Spinal cord (tissue), 9 donors: ENCODE measurements at regions not wholly inside any gene's neighbourhood (a gene's known extent, or its start where the extent isn't known, plus 50 kb on each side); places are given as distances from the start of the nearest gene placed in this dataset.

ENCODE experiments used
- DNase-seq, 6 donors: peaks; one replicate each; pipeline versions ENCODE4 v3.0.0 to v3.0.0-alpha.2; 2013 to 2015; ENCODE audit warnings: low spot score in 6 of 6, low read depth in 4 of 6
- H3K27ac ChIP-seq: one replicate; pipeline ENCODE4 v1.5.1; 2013; ENCODE audit warnings: low read depth, low read length, control low read depth
- H3K27me3 ChIP-seq: one replicate; pipeline ENCODE4 v1.6.1; 2013; ENCODE audit warnings: low read length; ENCODE audit not compliant: control insufficient read depth, insufficient read depth
- H3K36me3 ChIP-seq: one replicate; pipeline ENCODE4 v1.6.1; 2013; ENCODE audit warnings: low read length; ENCODE audit not compliant: control insufficient read depth, insufficient read depth
- H3K4me1 ChIP-seq: one replicate; pipeline ENCODE4 v1.6.1; 2013; ENCODE audit warnings: low read length; ENCODE audit not compliant: control insufficient read depth, insufficient read depth
- H3K4me3 ChIP-seq: one replicate; pipeline ENCODE4 v1.5.1; 2013; ENCODE audit warnings: low read depth, low read length, control low read depth
- H3K9me3 ChIP-seq: one replicate; pipeline ENCODE4 v1.6.1; 2013; ENCODE audit warnings: low read length; ENCODE audit not compliant: control insufficient read depth, insufficient read depth
- WGBS: methylation state at CpG from one replicate; pipeline ENCODE4 v1.1.5; 2013; ENCODE audit warnings: missing lambda C conversion rate; ENCODE audit not compliant: insufficient coverage; 5-methylcytosine and 5-hydroxymethylcytosine counted together
- donor health status: healthy.

- Histone ChIP-seq H3K27me3 (no peaks in the 10 kb centered on the region), H3K36me3 (no peaks in the 10 kb centered on the region), H3K4me3 (no peak overlapping the region), H3K4me1 (peaks cover 8% of the 10 kb centered on the region), H3K9me3 (no peaks in the 10 kb centered on the region), H3K27ac (no peak overlapping the region)
- 93% methylated on average over 10 of the region's 10 CpGs for WGBS
- no peak for DNase-seq
These were observed 204.7 kb downstream of the UACA start for GRCh38 chr15:70558406-70559264.

GRCh38 chr15:70557521-70558258 lies 205.7 kb downstream of the UACA start:
- Histone ChIP-seq H3K27me3 (no peaks in the 10 kb centered on the region), H3K36me3 (no peaks in the 10 kb centered on the region), H3K4me3 (no peak overlapping the region), H3K9me3 (no peaks in the 10 kb centered on the region), H3K4me1 (peaks cover 8% of the 10 kb centered on the region), H3K27ac (no peak overlapping the region)
- peak in 1 of 6 donors; percentile 45 for DNase-seq
- WGBS = 36% methylated on average over 3 of the region's 3 CpGs

- Histone ChIP-seq H3K9me3 (no peaks in the 10 kb centered on the region), H3K27me3 (no peaks in the 10 kb centered on the region), H3K27ac (no peak overlapping the region), H3K36me3 (no peaks in the 10 kb centered on the region), H3K4me1 (peaks cover 8% of the 10 kb centered on the region), H3K4me3 (no peak overlapping the region)
- 26% methylated on average over 4 of the region's 7 CpGs for WGBS
- DNase-seq = no peak
These were observed 206.6 kb downstream of the UACA start for GRCh38 chr15:70556779-70557178.

GRCh38 chr15:70556151-70556741 lies 207.1 kb downstream of the UACA start:
- 49% methylated on average over 2 of the region's 4 CpGs for WGBS
- Histone ChIP-seq H3K27ac (no peak overlapping the region), H3K9me3 (no peaks in the 10 kb centered on the region), H3K27me3 (no peaks in the 10 kb centered on the region), H3K4me1 (peaks cover 8% of the 10 kb centered on the region), H3K4me3 (no peak overlapping the region), H3K36me3 (no peaks in the 10 kb centered on the region)
- peak in 2 of 6 donors; percentile 55 to 76 for DNase-seq

GRCh38 chr15:70555713-70556112 lies 207.6 kb downstream of the UACA start:
- WGBS = 83% methylated on average over 2 of the region's 3 CpGs
- no peak overlapping the region for H3K4me3 ChIP-seq
- H3K4me1 ChIP-seq = peaks cover 8% of the 10 kb centered on the region
- H3K36me3 ChIP-seq = no peaks in the 10 kb centered on the region
- DNase-seq = no peak
- H3K9me3 ChIP-seq = no peaks in the 10 kb centered on the region
- H3K27me3 ChIP-seq = no peaks in the 10 kb centered on the region
- no peak overlapping the region for H3K27ac ChIP-seq

GRCh38 chr15:70547846-70548487 lies 215.4 kb downstream of the UACA start:
- no peak for DNase-seq
- Histone ChIP-seq H3K27me3 (no peaks in the 10 kb centered on the region), H3K27ac (no peak overlapping the region), H3K36me3 (no peaks in the 10 kb centered on the region), H3K9me3 (no peaks in the 10 kb centered on the region), H3K4me3 (no peak overlapping the region), H3K4me1 (no peaks in the 10 kb centered on the region)

GRCh38 chr15:70545526-70545925 lies 217.8 kb downstream of the UACA start:
- Histone ChIP-seq H3K9me3 (no peaks in the 10 kb centered on the region), H3K4me1 (no peaks in the 10 kb centered on the region), H3K27ac (no peak overlapping the region), H3K36me3 (no peaks in the 10 kb centered on the region), H3K27me3 (no peaks in the 10 kb centered on the region), H3K4me3 (no peak overlapping the region)
- no CpG with 5 or more reads among the region's 2 CpGs for WGBS
- DNase-seq = no peak

- Histone ChIP-seq H3K9me3 (no peaks in the 10 kb centered on the region), H3K27me3 (no peaks in the 10 kb centered on the region), H3K36me3 (no peaks in the 10 kb centered on the region), H3K4me3 (no peak overlapping the region), H3K4me1 (peaks cover under 1% of the 10 kb centered on the region), H3K27ac (no peak overlapping the region)
- 91% methylated on average over 1 of the region's 1 CpG for WGBS
- DNase-seq = no peak
These were observed 221.8 kb downstream of the UACA start for GRCh38 chr15:70541511-70541910.

GRCh38 chr15:70539912-70540530 lies 223.3 kb downstream of the UACA start:
- no peak overlapping the region for H3K4me3 ChIP-seq
- DNase-seq = peak in 1 of 6 donors; percentile 38
- peaks cover 2% of the 10 kb centered on the region for H3K27me3 ChIP-seq
- H3K9me3 ChIP-seq = no peaks in the 10 kb centered on the region
- H3K4me1 ChIP-seq = peaks cover 13% of the 10 kb centered on the region
- WGBS = 45% methylated on average over 10 of the region's 12 CpGs
- no peaks in the 10 kb centered on the region for H3K36me3 ChIP-seq
- H3K27ac ChIP-seq = no peak overlapping the region
